ENCODE measurements at regions not wholly inside any gene's neighbourhood (a gene's known extent, or its start where the extent isn't known, plus 50 kb on each side); places are given as distances from the start of the nearest gene placed in this dataset.

DNA sequence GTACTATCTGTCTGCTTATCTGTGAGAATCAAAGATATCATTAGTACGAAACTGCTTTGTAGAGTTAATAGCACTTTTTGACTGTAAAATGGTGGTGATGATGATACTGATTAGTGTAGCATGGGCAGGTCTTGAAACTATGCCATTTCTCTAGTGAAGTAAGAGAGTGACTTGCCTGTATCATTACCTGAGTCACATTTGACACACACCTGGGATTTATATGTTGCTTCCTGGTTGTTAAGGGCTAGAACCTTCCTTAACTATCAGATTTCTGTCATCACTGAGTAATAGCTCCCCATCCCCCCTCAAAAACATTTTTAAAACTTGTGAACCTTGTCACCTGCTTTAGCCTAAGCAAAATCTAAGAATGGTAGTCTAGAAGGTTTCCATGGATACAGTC lies 135.6 kb upstream of the RORB start:
- Histone ChIP-seq H3K27me3 (ENCODE audit: insufficient read depth, low read length, poor library complexity, severe bottlenecking) (no peaks in the 10 kb centered on the region), H3K9ac (ENCODE audit: low read depth, low read length, poor library complexity, severe bottlenecking) (no peak overlapping the region), H3F3A (ENCODE audit: low read depth) (no peaks in the 10 kb centered on the region), H4K20me1 (ENCODE audit: insufficient read depth, low read length, poor library complexity, severe bottlenecking) (no peaks in the 10 kb centered on the region), H3K79me2 (ENCODE audit: insufficient read depth, low read length) (no peaks in the 10 kb centered on the region), H3K4me3 (ENCODE audit: low read length, poor library complexity, severe bottlenecking) (no peak overlapping the region), H2AFZ (ENCODE audit: low read length) (no peak overlapping the region), H3K4me2 (ENCODE audit: low read depth, low read length, poor library complexity, severe bottlenecking) (no peak overlapping the region), H3K4me1 (ENCODE audit: insufficient read depth, low read length, poor library complexity, severe bottlenecking) (no peaks in the 10 kb centered on the region), H3K9me3 (ENCODE audit: insufficient read depth, low read depth, low read length) (no peaks in the 10 kb centered on the region), H3K9me2 (replicated peaks; ENCODE audit: low read depth, low read length) (no peaks in the 10 kb centered on the region), H3K36me3 (ENCODE audit: insufficient read depth, low read length) (no peaks in the 10 kb centered on the region)
- TF ChIP-seq, protein P1, sequence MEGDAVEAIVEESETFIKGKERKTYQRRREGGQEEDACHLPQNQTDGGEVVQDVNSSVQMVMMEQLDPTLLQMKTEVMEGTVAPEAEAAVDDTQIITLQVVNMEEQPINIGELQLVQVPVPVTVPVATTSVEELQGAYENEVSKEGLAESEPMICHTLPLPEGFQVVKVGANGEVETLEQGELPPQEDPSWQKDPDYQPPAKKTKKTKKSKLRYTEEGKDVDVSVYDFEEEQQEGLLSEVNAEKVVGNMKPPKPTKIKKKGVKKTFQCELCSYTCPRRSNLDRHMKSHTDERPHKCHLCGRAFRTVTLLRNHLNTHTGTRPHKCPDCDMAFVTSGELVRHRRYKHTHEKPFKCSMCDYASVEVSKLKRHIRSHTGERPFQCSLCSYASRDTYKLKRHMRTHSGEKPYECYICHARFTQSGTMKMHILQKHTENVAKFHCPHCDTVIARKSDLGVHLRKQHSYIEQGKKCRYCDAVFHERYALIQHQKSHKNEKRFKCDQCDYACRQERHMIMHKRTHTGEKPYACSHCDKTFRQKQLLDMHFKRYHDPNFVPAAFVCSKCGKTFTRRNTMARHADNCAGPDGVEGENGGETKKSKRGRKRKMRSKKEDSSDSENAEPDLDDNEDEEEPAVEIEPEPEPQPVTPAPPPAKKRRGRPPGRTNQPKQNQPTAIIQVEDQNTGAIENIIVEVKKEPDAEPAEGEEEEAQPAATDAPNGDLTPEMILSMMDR (conservative IDR thresholded peaks at IDR 0.05; ENCODE audit: low read length) = no peak
- TF ChIP-seq EZH2phosphoT487 (IDR thresholded peaks at IDR 0.05; ENCODE audit: borderline replicate concordance) = no peak

DNA sequence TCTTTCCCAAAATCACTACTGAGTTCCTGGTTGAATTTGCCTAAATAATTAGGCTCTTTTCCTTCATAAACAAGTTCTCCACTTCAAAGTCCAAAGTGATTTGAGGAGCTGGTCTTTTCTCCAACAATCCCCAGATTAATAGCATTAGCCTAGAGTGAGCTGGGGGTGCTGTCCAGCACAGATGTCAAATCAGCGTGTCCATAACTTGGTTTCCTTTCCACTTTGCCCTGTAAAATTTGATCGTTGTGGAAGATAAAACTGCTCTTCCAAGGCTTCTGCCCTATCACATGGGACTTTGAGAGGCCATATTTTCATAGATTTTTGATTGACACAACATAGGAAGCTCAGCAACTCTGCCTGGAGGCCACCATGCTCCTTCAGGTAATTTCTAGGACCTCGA lies 134.7 kb upstream of the RORB start:
- no peak overlapping the region for H2AFZ ChIP-seq (ENCODE audit: low read length)

DNA sequence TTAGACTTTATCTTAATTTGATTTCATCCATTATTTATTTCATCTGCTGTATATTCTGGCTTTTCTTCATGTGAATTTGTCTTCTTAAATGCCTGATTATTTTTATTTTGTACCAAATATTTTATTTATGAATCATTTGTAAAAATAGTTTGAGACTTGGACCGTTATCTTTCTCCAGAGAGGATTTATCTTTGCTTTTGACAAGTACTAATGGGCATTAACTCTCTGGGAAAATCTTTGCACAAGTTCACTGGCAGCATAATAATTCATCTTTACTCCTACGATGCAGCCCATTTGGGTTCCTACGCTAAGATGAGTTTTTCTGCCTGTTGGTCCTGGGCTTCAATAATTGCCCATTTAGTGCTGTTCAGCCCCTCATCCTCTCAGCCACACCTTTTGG lies 131.0 kb upstream of the RORB start:
- no peaks in the 10 kb centered on the region for H3K9me3 ChIP-seq (ENCODE audit: insufficient read depth, low read depth, low read length)
- TF ChIP-seq, protein P1 (conservative IDR thresholded peaks at IDR 0.05; ENCODE audit: low read length) = no peak
- TF ChIP-seq EZH2phosphoT487 (IDR thresholded peaks at IDR 0.05; ENCODE audit: borderline replicate concordance) = no peak
- H3K4me2 ChIP-seq (ENCODE audit: low read depth, low read length, poor library complexity, severe bottlenecking) = no peak overlapping the region
- no peaks in the 10 kb centered on the region for H3K79me2 ChIP-seq (ENCODE audit: insufficient read depth, low read length)
- no peaks in the 10 kb centered on the region for H4K20me1 ChIP-seq (ENCODE audit: insufficient read depth, low read length, poor library complexity, severe bottlenecking)
- no peak overlapping the region for H2AFZ ChIP-seq (ENCODE audit: low read length)
- H3K9me2 ChIP-seq (replicated peaks; ENCODE audit: low read depth, low read length) = no peaks in the 10 kb centered on the region
- no peak overlapping the region for H3K9ac ChIP-seq (ENCODE audit: low read depth, low read length, poor library complexity, severe bottlenecking)
- no peaks in the 10 kb centered on the region for H3K27me3 ChIP-seq (ENCODE audit: insufficient read depth, low read length, poor library complexity, severe bottlenecking)
- no peaks in the 10 kb centered on the region for H3K36me3 ChIP-seq (ENCODE audit: insufficient read depth, low read length)
- no peaks in the 10 kb centered on the region for H3F3A ChIP-seq (ENCODE audit: low read depth)
- no peaks in the 10 kb centered on the region for H3K4me1 ChIP-seq (ENCODE audit: insufficient read depth, low read length, poor library complexity, severe bottlenecking)
- H3K4me3 ChIP-seq (ENCODE audit: low read length, poor library complexity, severe bottlenecking) = no peak overlapping the region

More for the DNA sequence above, 134.7 kb upstream of the RORB start:
- Histone ChIP-seq H3K27me3 (ENCODE audit: insufficient read depth, low read length, poor library complexity, severe bottlenecking) (no peaks in the 10 kb centered on the region), H3K79me2 (ENCODE audit: insufficient read depth, low read length) (no peaks in the 10 kb centered on the region), H3K9ac (ENCODE audit: low read depth, low read length, poor library complexity, severe bottlenecking) (no peak overlapping the region), H3K4me2 (ENCODE audit: low read depth, low read length, poor library complexity, severe bottlenecking) (no peak overlapping the region), H3K9me2 (replicated peaks; ENCODE audit: low read depth, low read length) (no peaks in the 10 kb centered on the region), H3K9me3 (ENCODE audit: insufficient read depth, low read depth, low read length) (no peaks in the 10 kb centered on the region), H3K4me3 (ENCODE audit: low read length, poor library complexity, severe bottlenecking) (no peak overlapping the region), H3K36me3 (ENCODE audit: insufficient read depth, low read length) (no peaks in the 10 kb centered on the region), H3F3A (ENCODE audit: low read depth) (no peaks in the 10 kb centered on the region), H4K20me1 (ENCODE audit: insufficient read depth, low read length, poor library complexity, severe bottlenecking) (no peaks in the 10 kb centered on the region), H3K4me1 (ENCODE audit: insufficient read depth, low read length, poor library complexity, severe bottlenecking) (no peaks in the 10 kb centered on the region)
- TF ChIP-seq, protein P1 (conservative IDR thresholded peaks at IDR 0.05; ENCODE audit: low read length) = no peak
- no peak for TF ChIP-seq EZH2phosphoT487 (IDR thresholded peaks at IDR 0.05; ENCODE audit: borderline replicate concordance)

Measured in Loucy (cell line).